ENCODE measurements at regions not wholly inside any gene's neighbourhood (a gene's known extent, or its start where the extent isn't known, plus 50 kb on each side); places are given as distances from the start of the nearest gene placed in this dataset.

DNA sequence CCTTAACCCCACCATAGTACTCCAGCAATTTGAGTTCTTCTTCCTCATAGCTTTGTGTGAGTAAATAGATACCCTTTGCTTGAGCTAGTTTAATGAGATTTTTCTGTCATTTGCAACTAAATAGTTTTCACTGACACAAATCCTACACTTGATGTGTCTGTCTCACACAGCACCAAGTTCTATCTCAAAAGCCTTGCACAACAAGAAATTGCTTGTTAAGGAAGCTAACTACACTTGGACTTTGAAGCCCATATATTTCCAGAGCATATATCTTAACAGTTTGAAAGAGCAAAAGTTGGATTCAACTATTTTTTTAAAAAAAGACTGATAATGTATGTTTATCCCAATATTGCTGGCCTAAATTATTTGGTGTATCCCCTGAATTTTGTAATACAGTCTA lies 459.2 kb downstream of the ACTL7B start:
- CTCF ChIA-PET: no interaction called here

DNA sequence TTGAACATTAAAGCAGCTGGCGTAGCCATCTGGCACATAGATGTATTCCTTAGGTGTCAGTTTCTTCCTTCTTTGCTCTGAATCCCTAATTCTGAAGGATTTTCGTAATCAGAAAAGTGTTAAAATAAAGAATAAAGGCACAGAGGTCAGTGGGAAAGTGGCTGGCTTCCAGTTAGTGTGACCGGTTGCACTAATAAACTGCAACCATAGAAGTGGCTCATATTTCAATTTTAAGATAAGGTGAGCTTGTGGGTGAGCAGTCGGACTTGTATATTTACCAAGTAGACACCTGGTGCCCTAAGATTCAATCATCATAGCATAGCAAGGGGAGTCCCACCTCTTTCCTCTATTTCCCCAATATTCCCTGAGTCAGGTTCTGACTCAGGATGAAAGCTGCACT lies 459.6 kb downstream of the ACTL7B start:
- H3K4me1 ChIP-seq (ENCODE audit: control insufficient read depth, insufficient read depth, low read length): no peaks in the 10 kb centered on the region
- H3K4me3 ChIP-seq (ENCODE audit: low read depth, low read length): no peak overlapping the region
- no peaks in the 10 kb centered on the region for H3K9me3 ChIP-seq (ENCODE audit: control insufficient read depth, insufficient read depth, low read depth, low read length)
- ChIA-PET CTCF (interaction anchor here (1.9 kb wide), 1 partner anchor 72 kb away, joined by 8 read pairs; no protein-coding TSS in a partner anchor), POLR2A (no interaction called here)
- no peak overlapping the region for H3K27ac ChIP-seq (ENCODE audit: extremely low read depth, low read depth, low read length)
- H3K36me3 ChIP-seq (ENCODE audit: control insufficient read depth in 2 of 2, insufficient read depth in 1 of 2, low read length in 2 of 2): no peaks in the 10 kb centered on the region
- no peak for TF ChIP-seq ZNF747 (tag by site-specific recombination; IDR thresholded peaks at IDR 0.05)

More for the DNA sequence above, 459.2 kb downstream of the ACTL7B start:
- Histone ChIP-seq H3K9me3 (ENCODE audit: control insufficient read depth, insufficient read depth, low read depth, low read length) (no peaks in the 10 kb centered on the region), H3K36me3 (ENCODE audit: control insufficient read depth in 2 of 2, insufficient read depth in 1 of 2, low read length in 2 of 2) (no peaks in the 10 kb centered on the region), H3K27ac (ENCODE audit: extremely low read depth, low read depth, low read length) (no peak overlapping the region), H3K4me1 (ENCODE audit: control insufficient read depth, insufficient read depth, low read length) (no peaks in the 10 kb centered on the region), H3K4me3 (ENCODE audit: low read depth, low read length) (no peak overlapping the region)
- TF ChIP-seq ZNF704 (tag by site-specific recombination; IDR thresholded peaks at IDR 0.05) (no peak), ZNF544 (tag by site-specific recombination; IDR thresholded peaks at IDR 0.05) (no peak), ZNF830 (tag by site-specific recombination; IDR thresholded peaks at IDR 0.05; ENCODE audit: low read depth) (no peak), ZNF707 (tag by site-specific recombination; IDR thresholded peaks at IDR 0.05) (no peak), ZNF114 (tag by site-specific recombination; IDR thresholded peaks at IDR 0.05) (no peak), ZSCAN18 (tag by site-specific recombination; IDR thresholded peaks at IDR 0.05) (no peak), SP2 (tag by site-specific recombination; IDR thresholded peaks at IDR 0.05) (no peak), ZNF521 (tag by site-specific recombination; IDR thresholded peaks at IDR 0.05) (no peak), ZEB2 (tag by site-specific recombination; IDR thresholded peaks at IDR 0.05) (no peak), ZNF157 (tag by site-specific recombination; IDR thresholded peaks at IDR 0.05) (no peak), GFI1B (tag by site-specific recombination; IDR thresholded peaks at IDR 0.05) (no peak), FEZF1 (tag by site-specific recombination; IDR thresholded peaks at IDR 0.05) (no peak), ZSCAN4 (tag by site-specific recombination; IDR thresholded peaks at IDR 0.05) (no peak), ZNF623 (tag by site-specific recombination; IDR thresholded peaks at IDR 0.05) (no peak), ZNF549 (tag by site-specific recombination; IDR thresholded peaks at IDR 0.05) (no peak), ZNF391 (tag by site-specific recombination; IDR thresholded peaks at IDR 0.05; ENCODE audit: borderline replicate concordance, low read depth) (no peak), ZNF645 (tag by site-specific recombination; IDR thresholded peaks at IDR 0.05) (no peak)
- TF ChIP-seq, protein P1, sequence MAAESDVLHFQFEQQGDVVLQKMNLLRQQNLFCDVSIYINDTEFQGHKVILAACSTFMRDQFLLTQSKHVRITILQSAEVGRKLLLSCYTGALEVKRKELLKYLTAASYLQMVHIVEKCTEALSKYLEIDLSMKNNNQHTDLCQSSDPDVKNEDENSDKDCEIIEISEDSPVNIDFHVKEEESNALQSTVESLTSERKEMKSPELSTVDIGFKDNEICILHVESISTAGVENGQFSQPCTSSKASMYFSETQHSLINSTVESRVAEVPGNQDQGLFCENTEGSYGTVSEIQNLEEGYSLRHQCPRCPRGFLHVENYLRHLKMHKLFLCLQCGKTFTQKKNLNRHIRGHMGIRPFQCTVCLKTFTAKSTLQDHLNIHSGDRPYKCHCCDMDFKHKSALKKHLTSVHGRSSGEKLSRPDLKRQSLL (tag by site-specific recombination; IDR thresholded peaks at IDR 0.05): no peak
- POLR2A ChIA-PET: no interaction called here
